Body of pancreas (tissue), 4 donors: ENCODE measurements at regions not wholly inside any gene's neighbourhood (a gene's known extent, or its start where the extent isn't known, plus 50 kb on each side); places are given as distances from the start of the nearest gene placed in this dataset.

Source experiments
- ATAC-seq: fragments of 150-250 bp; one replicate; pipeline ENCODE4 v1.9.1; 2016
- DNase-seq, 4 donors: peaks; one replicate each; pipeline ENCODE4 v3.0.0-alpha.2; 2019
- H3K27ac ChIP-seq, 4 donors: fragments of 200-600 bp; sonication (generic); 1 replicate in 3 of 4; 2 replicates in 1 of 4; pipeline versions ENCODE4 v1.5.1 to v1.6.1; 2016 to 2019; ENCODE audit warnings: mild to moderate bottlenecking in 1 of 4, mixed read lengths in 1 of 4, moderate library complexity in 1 of 4
- H3K27me3 ChIP-seq, 2 donors: fragments of 200-600 bp; sonication (generic); one replicate each; pipeline ENCODE4 v1.6.0; 2016; ENCODE audit warnings: mild to moderate bottlenecking in 1 of 2
- H3K36me3 ChIP-seq, 2 donors: fragments of 200-600 bp; sonication (generic); replicated peaks in 1 of 2; 2 replicates each; pipeline ENCODE4 v1.5.1; 2016; ENCODE audit warnings: low read depth in 2 of 2; ENCODE audit not compliant: insufficient read depth in 1 of 2
- H3K4me1 ChIP-seq: fragments of 200-600 bp; sonication (generic); one replicate; pipeline ENCODE4 v1.6.0; 2016
- H3K4me3 ChIP-seq, 2 donors: fragments of 200-600 bp; sonication (generic); 1 replicate in 1 of 2; 2 replicates in 1 of 2; pipeline ENCODE4 v1.5.1; 2016 to 2019
- H3K9me3 ChIP-seq, 3 donors: fragments of 200-600 bp; sonication (generic); 1 replicate in 2 of 3; 2 replicates in 1 of 3; pipeline ENCODE4 v1.5.1; 2016
- POLR2A ChIP-seq, 3 donors: fragments of 450-650 bp; IDR thresholded peaks; one replicate each; pipeline ENCODE4 v1.6.1; 2016; ENCODE audit warnings: antibody characterized with exemption in 3 of 3, mild to moderate bottlenecking in 2 of 3
- WGBS, 2 donors: methylation state at CpG; one replicate each; pipeline ENCODE4 v1.1.5; 2017; 5-methylcytosine and 5-hydroxymethylcytosine counted together
- intact Hi-C: fragments of 100-400 bp; cut with DNase I; formaldehyde crosslinking; loops from one replicate; pipeline ENCODE4 v1.15.1; 2023
- TF ChIP-seq, protein P1 (sequence below), 7 experiments: fragments of 450-650 bp in 4 of 7; fragments of 200-600 bp in 3 of 7; sonication (generic) in 3 of 7; IDR thresholded peaks; one replicate each; pipeline ENCODE4 v1.5.1; 2016 to 2019; ENCODE audit warnings: antibody characterized with exemption in 7 of 7

DNA sequence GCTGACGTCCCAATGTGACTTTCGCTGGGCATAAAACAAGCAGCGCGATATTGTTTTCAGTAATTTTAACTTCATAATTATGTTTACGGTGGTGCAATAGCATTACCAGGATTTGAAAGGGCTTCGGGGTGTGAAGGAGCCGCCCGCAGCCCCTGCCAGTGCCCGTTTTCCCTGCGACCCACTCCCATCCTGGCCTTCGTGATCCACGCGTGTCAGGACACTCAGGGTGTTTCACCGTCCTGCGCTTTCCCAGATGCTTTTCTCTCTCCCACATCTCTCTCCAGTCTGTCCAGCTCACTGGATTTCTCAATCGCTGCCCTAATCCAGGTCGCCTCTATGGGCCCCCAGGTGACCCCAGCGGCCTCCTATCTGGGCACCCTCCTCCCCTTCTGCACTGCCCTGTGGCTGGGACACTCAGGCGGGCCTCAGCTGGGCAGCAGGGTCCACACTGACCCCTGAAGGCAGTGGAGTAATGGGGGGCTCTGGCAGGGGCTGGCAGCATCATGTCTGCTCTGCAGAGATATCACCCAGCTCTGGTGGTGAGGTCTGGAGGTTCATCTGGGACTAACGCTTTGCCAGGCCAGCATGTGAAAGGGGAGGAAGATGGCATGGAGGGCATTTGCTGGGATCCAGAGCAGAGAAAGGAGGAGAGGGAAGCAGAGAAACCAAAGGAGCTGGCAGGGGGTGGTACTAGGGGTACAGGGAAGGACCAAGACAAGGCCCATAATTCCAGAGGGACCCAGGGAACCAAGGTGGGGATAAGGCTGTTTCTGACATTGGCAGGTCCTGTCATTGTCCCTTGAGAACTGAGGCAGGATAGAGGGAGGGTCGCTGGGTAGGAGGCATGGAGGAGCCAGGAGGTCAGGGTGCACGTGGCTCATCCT is 622.8 kb downstream of the BRD1 start:
- peak in 1 of 4 donors; percentile 2 for DNase-seq
- no peaks in the 10 kb centered on the region for H3K27me3 ChIP-seq
- ATAC-seq, result no peak

DNA sequence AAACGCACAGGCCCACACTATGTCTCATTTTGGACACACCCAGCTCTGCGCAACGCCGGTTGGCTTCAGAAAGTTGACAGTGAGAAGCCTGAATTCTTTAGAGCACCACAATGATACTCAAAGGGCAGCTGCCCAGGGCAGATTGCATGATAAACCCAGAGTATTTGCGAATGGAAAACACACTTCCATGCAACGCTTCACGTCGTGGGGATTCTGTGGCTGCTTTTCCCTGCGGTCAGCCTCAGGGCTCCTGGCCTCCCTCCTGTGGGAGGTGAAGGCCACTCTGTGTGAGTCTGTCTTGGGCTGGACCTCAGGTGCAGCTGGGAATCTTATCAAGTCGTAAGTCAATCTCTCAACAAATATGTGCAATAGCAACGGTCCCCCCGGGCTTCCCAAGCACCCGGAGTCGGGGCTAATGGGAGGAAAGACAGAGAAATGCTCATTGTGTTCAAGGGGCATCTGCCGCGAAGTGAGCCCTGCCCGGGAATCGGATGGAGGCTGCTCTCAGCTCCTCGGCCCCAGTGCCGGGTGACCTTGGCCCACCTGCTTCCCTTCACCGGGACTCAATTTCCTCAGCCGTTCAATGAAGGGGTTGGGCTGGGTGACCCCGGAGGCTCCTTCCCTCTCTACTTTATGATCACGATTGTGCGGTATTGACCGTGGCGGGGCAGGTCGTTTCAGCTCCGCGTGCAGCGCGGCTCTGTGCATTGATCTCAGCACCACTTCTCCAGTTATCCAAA is 623.6 kb downstream of the BRD1 start:
- no peaks in the 10 kb centered on the region for H3K27me3 ChIP-seq
- no peak overlapping the region for H3K4me3 ChIP-seq
- WGBS, 2 donors, result 68 to 71% methylated on average over 22 to 32 of the region's 32 CpGs
- intact Hi-C loops, result no loop called here
- no peaks in the 10 kb centered on the region for H3K4me1 ChIP-seq
- H3K36me3 ChIP-seq, result no peaks in the 10 kb centered on the region
- no peak for TF ChIP-seq POLR2A (IDR thresholded peaks at IDR 0.05)
- TF ChIP-seq, protein P1, sequence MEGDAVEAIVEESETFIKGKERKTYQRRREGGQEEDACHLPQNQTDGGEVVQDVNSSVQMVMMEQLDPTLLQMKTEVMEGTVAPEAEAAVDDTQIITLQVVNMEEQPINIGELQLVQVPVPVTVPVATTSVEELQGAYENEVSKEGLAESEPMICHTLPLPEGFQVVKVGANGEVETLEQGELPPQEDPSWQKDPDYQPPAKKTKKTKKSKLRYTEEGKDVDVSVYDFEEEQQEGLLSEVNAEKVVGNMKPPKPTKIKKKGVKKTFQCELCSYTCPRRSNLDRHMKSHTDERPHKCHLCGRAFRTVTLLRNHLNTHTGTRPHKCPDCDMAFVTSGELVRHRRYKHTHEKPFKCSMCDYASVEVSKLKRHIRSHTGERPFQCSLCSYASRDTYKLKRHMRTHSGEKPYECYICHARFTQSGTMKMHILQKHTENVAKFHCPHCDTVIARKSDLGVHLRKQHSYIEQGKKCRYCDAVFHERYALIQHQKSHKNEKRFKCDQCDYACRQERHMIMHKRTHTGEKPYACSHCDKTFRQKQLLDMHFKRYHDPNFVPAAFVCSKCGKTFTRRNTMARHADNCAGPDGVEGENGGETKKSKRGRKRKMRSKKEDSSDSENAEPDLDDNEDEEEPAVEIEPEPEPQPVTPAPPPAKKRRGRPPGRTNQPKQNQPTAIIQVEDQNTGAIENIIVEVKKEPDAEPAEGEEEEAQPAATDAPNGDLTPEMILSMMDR (IDR thresholded peaks at IDR 0.05), result no peak
- no peaks in the 10 kb centered on the region for H3K9me3 ChIP-seq
- DNase-seq, result peak in 1 of 4 donors; percentile 4
- no peak overlapping the region for H3K27ac ChIP-seq
- ATAC-seq, result no peak

More for the DNA sequence above, 622.8 kb downstream of the BRD1 start:
- H3K9me3 ChIP-seq, result no peaks in the 10 kb centered on the region
- intact Hi-C loops, result no loop called here
- no peak overlapping the region for H3K27ac ChIP-seq
- WGBS, 2 donors, result 77 to 80% methylated on average over 22 of the region's 22 CpGs
- H3K36me3 ChIP-seq, result no peaks in the 10 kb centered on the region
- H3K4me3 ChIP-seq, result no peak overlapping the region
- TF ChIP-seq POLR2A (IDR thresholded peaks at IDR 0.05), result no peak
- TF ChIP-seq, protein P1 (IDR thresholded peaks at IDR 0.05), result no peak
- no peaks in the 10 kb centered on the region for H3K4me1 ChIP-seq

DNA sequence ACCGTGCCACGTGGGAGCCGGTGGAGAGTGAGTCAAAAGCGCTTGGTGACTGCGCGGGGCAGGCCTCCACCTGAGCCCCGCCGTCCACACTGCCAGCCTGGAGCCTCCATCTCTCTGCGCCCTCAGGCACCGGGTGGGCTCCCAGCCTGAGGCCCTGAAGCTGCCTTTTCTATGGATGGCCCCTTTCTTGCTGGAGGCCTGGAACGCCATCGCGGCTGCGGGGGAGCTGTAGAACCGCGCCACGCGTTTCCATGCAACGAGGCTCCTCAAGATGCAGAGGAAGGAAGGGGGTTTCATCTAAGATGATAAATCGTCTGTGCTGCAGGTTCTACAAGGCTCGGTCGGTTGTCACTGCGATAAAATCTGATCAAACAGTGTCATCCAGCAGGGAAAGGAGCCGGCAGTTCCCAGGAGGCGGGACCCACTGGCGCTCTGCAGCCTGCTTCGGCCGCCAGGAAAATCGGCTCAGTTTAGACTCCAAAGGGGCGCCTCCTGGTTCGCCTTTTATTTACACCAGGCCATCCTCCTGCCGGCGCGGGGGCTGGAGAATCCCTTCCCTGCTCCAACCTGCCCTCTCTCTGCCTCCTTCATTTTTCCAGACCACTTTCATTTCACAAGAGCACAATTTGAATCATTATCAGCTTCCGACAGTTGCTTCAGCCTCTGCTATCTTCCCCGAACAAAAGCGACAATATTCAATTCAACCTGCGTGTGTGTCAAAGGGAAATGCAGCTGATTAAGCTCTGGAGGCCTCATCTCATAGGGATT is 624.4 kb downstream of the BRD1 start:
- ATAC-seq, result no peak
- no peaks in the 10 kb centered on the region for H3K4me1 ChIP-seq
- intact Hi-C loops, result no loop called here
- H3K27ac ChIP-seq, result no peak overlapping the region
- 65 to 69% methylated on average over 36 to 38 of the region's 38 CpGs for WGBS, 2 donors
- TF ChIP-seq, protein P1 (IDR thresholded peaks at IDR 0.05), result no peak
- no peak for TF ChIP-seq POLR2A (IDR thresholded peaks at IDR 0.05)
- H3K9me3 ChIP-seq, result no peaks in the 10 kb centered on the region
- H3K4me3 ChIP-seq, result no peak overlapping the region
- H3K27me3 ChIP-seq, result no peaks in the 10 kb centered on the region
- H3K36me3 ChIP-seq, result no peaks in the 10 kb centered on the region
- peak in 2 of 4 donors; percentile 1 to 2 for DNase-seq

DNA sequence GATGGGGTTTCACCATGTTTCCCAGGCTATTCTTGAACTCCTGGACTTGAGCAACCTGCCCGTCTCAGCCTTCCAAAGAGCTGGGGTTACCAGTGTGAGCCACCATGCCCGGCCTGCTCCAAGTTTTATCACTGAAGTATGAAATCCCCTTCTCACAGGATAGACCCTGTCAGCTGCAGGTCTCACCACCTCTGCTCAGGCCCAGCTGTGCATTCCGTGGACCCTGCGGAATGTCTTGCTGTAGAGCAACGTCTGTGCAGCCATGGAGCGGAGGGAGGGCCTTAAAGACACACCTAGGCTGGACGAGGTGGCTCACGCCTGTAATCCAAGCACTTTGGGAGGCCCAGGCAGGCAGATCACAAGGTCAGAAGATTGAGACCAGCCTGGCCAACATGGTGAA is 625.4 kb downstream of the BRD1 start:
- TF ChIP-seq POLR2A (IDR thresholded peaks at IDR 0.05), result no peak
- TF ChIP-seq, protein P1 (IDR thresholded peaks at IDR 0.05), result no peak
- no peaks in the 10 kb centered on the region for H3K36me3 ChIP-seq
- H3K4me3 ChIP-seq, result no peak overlapping the region
- no peaks in the 10 kb centered on the region for H3K9me3 ChIP-seq
- H3K27ac ChIP-seq, result no peak overlapping the region
- DNase-seq (peak in 1 of 4 donors; percentile 2), ATAC-seq (no peak)
- no peaks in the 10 kb centered on the region for H3K27me3 ChIP-seq
- WGBS, 2 donors, result 54 to 64% methylated on average over 8 of the region's 8 CpGs
- intact Hi-C loops, result no loop called here
- H3K4me1 ChIP-seq, result no peaks in the 10 kb centered on the region
